H1 (cell line): ENCODE measurements at regions not wholly inside any gene's neighbourhood (a gene's known extent, or its start where the extent isn't known, plus 50 kb on each side); places are given as distances from the start of the nearest gene placed in this dataset.

Source experiments
- CTCF ChIA-PET: fragments of 300-600 bp; sonication (Branson Sonifier 250); formaldehyde crosslinking; loops from one replicate; lab custom pipeline; 2021; ENCODE audit not compliant: partially characterized antibody; lab: Charles Lee
- POLR2A ChIA-PET: fragments of 300-600 bp; sonication (Branson Sonifier 250); formaldehyde crosslinking; loops from one replicate; lab custom pipeline; 2021; ENCODE audit warnings: inconsistent platforms; ENCODE audit not compliant: partially characterized antibody; lab: Charles Lee
- DNase-seq, 2 experiments: peaks; one replicate each; pipeline versions ENCODE4 v3.0.0 to v3.0.0-alpha.2; 2010 to 2022; ENCODE audit warnings: low spot score in 2 of 2, low read depth in 1 of 2, mixed read lengths in 1 of 2
- FAIRE-seq: peaks from 2 replicates; lab custom pipeline; 2011; peaks lifted over from hg19 to GRCh38; lab: Jason Lieb, UNC
- H2AFZ ChIP-seq: 2 replicates; pipeline ENCODE4 v1.8.1; 2012; ENCODE audit warnings: low read length, inconsistent platforms
- H2AK5ac ChIP-seq: 2 replicates; pipeline ENCODE4 v1.6.1; 2013; ENCODE audit warnings: low read depth, low read length
- H2BK120ac ChIP-seq: replicated peaks from 2 replicates; pipeline ENCODE3; 2013; ENCODE audit warnings: low read depth, low read length, inconsistent platforms
- H2BK12ac ChIP-seq: 2 replicates; pipeline ENCODE4 v1.6.1; 2013; ENCODE audit warnings: low read depth, low read length
- H2BK15ac ChIP-seq: 2 replicates; pipeline ENCODE4 v1.6.1; 2013; ENCODE audit warnings: low read length
- H2BK20ac ChIP-seq: 2 replicates; pipeline ENCODE4 v1.6.1; 2013; ENCODE audit warnings: low read length
- H2BK5ac ChIP-seq: 2 replicates; pipeline ENCODE4 v1.6.1; 2013; ENCODE audit warnings: low read depth, low read length
- H3K14ac ChIP-seq: 2 replicates; pipeline ENCODE4 v1.6.1; 2013; ENCODE audit warnings: inconsistent platforms; ENCODE audit not compliant: insufficient read length
- H3K18ac ChIP-seq: 2 replicates; pipeline ENCODE4 v1.6.1; 2013; ENCODE audit warnings: low read length; ENCODE audit errors: extremely low read depth
- H3K23ac ChIP-seq: 2 replicates; pipeline ENCODE4 v1.6.1; 2013; ENCODE audit warnings: inconsistent platforms; ENCODE audit not compliant: insufficient read length
- H3K23me2 ChIP-seq: 2 replicates; pipeline ENCODE4 v1.6.1; 2013; ENCODE audit warnings: low read depth, low read length
- H3K27ac ChIP-seq: 2 replicates; pipeline ENCODE4 v1.6.1; 2011; ENCODE audit warnings: low read depth, low read length, inconsistent platforms
- H3K27me3 ChIP-seq, 4 experiments: replicated peaks in 1 of 4; 1 replicate in 1 of 4; 2 replicates in 3 of 4; pipeline versions ENCODE4 v1.6.1 to v1.8.1; 2011 to 2013; ENCODE audit warnings: low read length in 3 of 4, mild to moderate bottlenecking in 3 of 4, inconsistent platforms in 2 of 4, mixed read lengths in 2 of 4, moderate library complexity in 1 of 4; ENCODE audit not compliant: control insufficient read depth in 3 of 4, insufficient read depth in 3 of 4; ENCODE audit errors: extremely low read depth in 1 of 4
- H3K36me3 ChIP-seq, 4 experiments: 2 replicates each; pipeline versions ENCODE4 v1.6.1 to v1.8.1; 2011 to 2013; ENCODE audit warnings: mild to moderate bottlenecking in 4 of 4, low read length in 3 of 4, moderate library complexity in 2 of 4, control low read depth in 1 of 4, inconsistent platforms in 1 of 4; ENCODE audit not compliant: insufficient read depth in 4 of 4, control insufficient read depth in 2 of 4
- H3K4ac ChIP-seq: replicated peaks from 2 replicates; pipeline ENCODE3; 2013; ENCODE audit warnings: low read length, low read depth, mixed read lengths, inconsistent platforms; ENCODE audit not compliant: insufficient read length
- H3K4me1 ChIP-seq, 4 experiments: replicated peaks in 1 of 4; 1 replicate in 1 of 4; 2 replicates in 3 of 4; pipeline versions ENCODE4 v1.6.1 to v1.8.1; 2011 to 2013; ENCODE audit warnings: low read length in 3 of 4, inconsistent platforms in 2 of 4, mixed read lengths in 1 of 4; ENCODE audit not compliant: insufficient read depth in 4 of 4, control insufficient read depth in 3 of 4
- H3K4me2 ChIP-seq, 2 experiments: 2 replicates each; pipeline versions ENCODE4 v1.6.1 to v1.8.1; 2011 to 2013; ENCODE audit warnings: low read depth in 2 of 2, low read length in 2 of 2, control low read depth in 1 of 2, inconsistent platforms in 1 of 2, mild to moderate bottlenecking in 1 of 2; ENCODE audit not compliant: insufficient read depth in 1 of 2
- H3K4me3 ChIP-seq, 4 experiments: fragments of 200-600, 300-600 bp in 1 of 4; sonication (generic), shearing (Covaris generic), sonication (Bioruptor Twin) in 1 of 4; 2 replicates each; pipeline versions ENCODE4 v1.5.1 to v1.8.1; 2011 to 2016; ENCODE audit warnings: low read length in 4 of 4, low read depth in 3 of 4, control low read depth in 2 of 4, inconsistent platforms in 2 of 4, mild to moderate bottlenecking in 2 of 4, mixed read lengths in 1 of 4, moderate library complexity in 1 of 4; ENCODE audit not compliant: insufficient read depth in 2 of 4; ENCODE audit errors: extremely low read depth in 1 of 4
- H3K56ac ChIP-seq: replicated peaks from 2 replicates; pipeline ENCODE3; 2013; ENCODE audit warnings: low read depth, mild to moderate bottlenecking, mixed read lengths, low read length, inconsistent platforms; ENCODE audit not compliant: insufficient read length
- H3K79me1 ChIP-seq: 2 replicates; pipeline ENCODE4 v1.6.1; 2013; ENCODE audit warnings: low read depth, low read length, control low read depth
- H3K79me2 ChIP-seq, 2 experiments: 2 replicates each; pipeline versions ENCODE4 v1.6.1 to v1.8.1; 2012 to 2013; ENCODE audit warnings: low read length in 2 of 2, mild to moderate bottlenecking in 2 of 2, inconsistent platforms in 1 of 2; ENCODE audit not compliant: insufficient read depth in 2 of 2, control insufficient read depth in 1 of 2
- H3K9ac ChIP-seq, 4 experiments: replicated peaks in 1 of 4; 1 replicate in 1 of 4; 2 replicates in 3 of 4; pipeline versions ENCODE4 v1.6.1 to v1.8.1; 2011 to 2013; ENCODE audit warnings: low read depth in 3 of 4, low read length in 3 of 4, control low read depth in 2 of 4, mild to moderate bottlenecking in 2 of 4, moderate library complexity in 2 of 4, inconsistent platforms in 1 of 4; ENCODE audit errors: extremely low read depth in 1 of 4
- H3K9me3 ChIP-seq, 2 experiments: 2 replicates each; pipeline versions ENCODE4 v1.6.1 to v1.8.1; 2012 to 2013; ENCODE audit warnings: mild to moderate bottlenecking in 2 of 2, moderate library complexity in 2 of 2, control low read depth in 1 of 2, inconsistent platforms in 1 of 2, low read depth in 1 of 2, low read length in 1 of 2, mixed read lengths in 1 of 2; ENCODE audit not compliant: insufficient read depth in 2 of 2
- H4K20me1 ChIP-seq, 2 experiments: replicated peaks in 1 of 2; 2 replicates each; pipeline versions ENCODE3 to v1.8.1; 2011 to 2013; ENCODE audit warnings: inconsistent platforms in 2 of 2, low read length in 2 of 2, mild to moderate bottlenecking in 1 of 2; ENCODE audit not compliant: insufficient read depth in 2 of 2, control insufficient read depth in 1 of 2
- H4K5ac ChIP-seq: 2 replicates; pipeline ENCODE4 v1.6.1; 2013; ENCODE audit warnings: low read length, low read depth, mixed read lengths, inconsistent platforms; ENCODE audit not compliant: insufficient read length
- H4K8ac ChIP-seq: 2 replicates; pipeline ENCODE4 v1.8.0; 2013; ENCODE audit warnings: mild to moderate bottlenecking, moderate library complexity, low read length, inconsistent platforms; ENCODE audit not compliant: insufficient read depth; ENCODE audit errors: extremely low read depth
- H4K91ac ChIP-seq: replicated peaks from 2 replicates; pipeline ENCODE3; 2013; ENCODE audit warnings: low read length, mixed read lengths, inconsistent platforms; ENCODE audit not compliant: insufficient read length
- E2F6 ChIP-seq: IDR thresholded peaks from 2 replicates; pipeline ENCODE4 v1.6.1; 2012; ENCODE audit warnings: inconsistent platforms
- EZH2 ChIP-seq: fragments of 200-600 bp; sonication (generic); IDR thresholded peaks from 2 replicates; pipeline ENCODE4 v1.7.1; 2012; ENCODE audit warnings: low read depth, mild to moderate bottlenecking, moderate library complexity, low read length, inconsistent platforms; ENCODE audit not compliant: severe bottlenecking
- SIX5 ChIP-seq: IDR thresholded peaks from 2 replicates; pipeline ENCODE4 v1.6.1; 2011; ENCODE audit warnings: mild to moderate bottlenecking, low read depth, low read length
- TEAD4 ChIP-seq: IDR thresholded peaks from 2 replicates; pipeline ENCODE4 v1.6.1; 2012; ENCODE audit warnings: low read depth, low read length, inconsistent platforms, mixed read lengths
- WGBS, 2 experiments: shearing (Covaris generic) in 1 of 2; methylation state at CpG; one replicate each; pipeline versions ENCODE4 v1.1.6 to v1.1.7; 2013 to 2015; ENCODE audit warnings: low lambda C conversion rate in 2 of 2, mixed read lengths in 2 of 2, inconsistent platforms in 1 of 2, low coverage in 1 of 2, missing lambda C conversion rate in 1 of 2; ENCODE audit not compliant: insufficient replicate concordance in 2 of 2, insufficient coverage in 1 of 2, insufficient read length in 1 of 2; ENCODE audit errors: extremely low coverage in 1 of 2, missing lambda C conversion rate in 1 of 2; 5-methylcytosine and 5-hydroxymethylcytosine counted together

GRCh38 chr12:92357584-92358261 is 212.1 kb upstream of the BTG1 start:
- H3K4me1 ChIP-seq: no peaks in the 10 kb centered on the region
- H2BK20ac ChIP-seq: no peak overlapping the region
- FAIRE-seq: no peak
- H2BK120ac ChIP-seq: no peak overlapping the region
- H2BK12ac ChIP-seq: no peak overlapping the region
- CTCF ChIA-PET: no interaction called here
- POLR2A ChIA-PET: no interaction called here
- H3K4me3 ChIP-seq: no peak overlapping the region
- no peak overlapping the region for H4K8ac ChIP-seq
- H3K36me3 ChIP-seq: no peaks in the 10 kb centered on the region
- WGBS, 2 experiments: 87% methylated on average over 5 of the region's 5 CpGs; no CpG with 5 or more reads in 1 of the 2 experiments
- H3K14ac ChIP-seq: no peak overlapping the region
- no peak overlapping the region for H3K56ac ChIP-seq
- H2AK5ac ChIP-seq: no peak overlapping the region
- DNase-seq: no peak
- H3K23ac ChIP-seq: no peak overlapping the region
- no peak overlapping the region for H2AFZ ChIP-seq
- H4K5ac ChIP-seq: no peak overlapping the region
- H2BK5ac ChIP-seq: no peak overlapping the region
- H3K23me2 ChIP-seq: no peaks in the 10 kb centered on the region
- no peaks in the 10 kb centered on the region for H3K79me1 ChIP-seq
- H4K91ac ChIP-seq: no peak overlapping the region
- H3K4me2 ChIP-seq: no peak overlapping the region
- no peak overlapping the region for H3K18ac ChIP-seq
- H2BK15ac ChIP-seq: no peak overlapping the region
- H3K79me2 ChIP-seq: no peaks in the 10 kb centered on the region
- no peak overlapping the region for H3K27ac ChIP-seq
- no peak overlapping the region for H3K9ac ChIP-seq
- TF ChIP-seq EZH2 (no peak), TEAD4 (no peak), SIX5 (no peak), E2F6 (no peak)
- H3K4ac ChIP-seq: no peak overlapping the region
- H4K20me1 ChIP-seq: no peaks in the 10 kb centered on the region
- H3K27me3 ChIP-seq: no peaks in the 10 kb centered on the region
- H3K9me3 ChIP-seq: no peaks in the 10 kb centered on the region
